ENCODE measurements at regions not wholly inside any gene's neighbourhood (a gene's known extent, or its start where the extent isn't known, plus 50 kb on each side); places are given as distances from the start of the nearest gene placed in this dataset.

- Histone ChIP-seq H2AFZ (ENCODE audit: low read length) (no peak overlapping the region), H3K79me2 (ENCODE audit: insufficient read depth, low read depth, low read length) (no peaks in the 10 kb centered on the region), H3K4me2 (ENCODE audit: low read length) (no peak overlapping the region), H3K4me3 (ENCODE audit: low read depth, low read length, poor library complexity, severe bottlenecking) (no peak overlapping the region), H4K20me1 (ENCODE audit: insufficient read depth, low read length) (no peaks in the 10 kb centered on the region), H3K4me1 (ENCODE audit: insufficient read depth, low read length, poor library complexity, severe bottlenecking) (no peaks in the 10 kb centered on the region), H3K27ac (ENCODE audit: low read depth, low read length, poor library complexity, severe bottlenecking) (no peak overlapping the region), H3K9me3 (ENCODE audit: low read length) (no peaks in the 10 kb centered on the region), H3K36me3 (ENCODE audit: insufficient read depth, low read length) (no peaks in the 10 kb centered on the region), H3K9me2 (ENCODE audit: insufficient read depth, low read length) (no peaks in the 10 kb centered on the region)
- DNase-seq (ENCODE audit: low spot score), result no peak
- BruUV-seq (replicated peaks), result no TSS peak
- ChIA-PET POLR2A (no interaction called here), CTCF (ENCODE audit: unreplicated experiment) (no interaction called here)
- intact Hi-C loops (cut with micrococcal nuclease; ENCODE audit: unreplicated experiment), result no loop called here
- TF ChIP-seq CTCF (conservative IDR thresholded peaks at IDR 0.05; ENCODE audit: low read length), result no peak
- no peak for TF ChIP-seq EZH2phosphoT487 (IDR thresholded peaks at IDR 0.05; ENCODE audit: borderline replicate concordance, low read depth, low read length)
Measured at GRCh38 chr1:187129132-187129531, 300.4 kb downstream of the PLA2G4A start.

- no peaks in the 10 kb centered on the region for H3K36me3 ChIP-seq (ENCODE audit: insufficient read depth, low read length)
- BruUV-seq (replicated peaks), result no TSS peak
- no peak overlapping the region for H3K4me2 ChIP-seq (ENCODE audit: low read length)
- CTCF ChIA-PET (ENCODE audit: unreplicated experiment), result no interaction called here
- H3K9me3 ChIP-seq (ENCODE audit: low read length), result no peaks in the 10 kb centered on the region
- H3K27ac ChIP-seq (ENCODE audit: low read depth, low read length, poor library complexity, severe bottlenecking), result no peak overlapping the region
- H3K9me2 ChIP-seq (ENCODE audit: insufficient read depth, low read length), result no peaks in the 10 kb centered on the region
- H3K4me1 ChIP-seq (ENCODE audit: insufficient read depth, low read length, poor library complexity, severe bottlenecking), result no peaks in the 10 kb centered on the region
- H4K20me1 ChIP-seq (ENCODE audit: insufficient read depth, low read length), result no peaks in the 10 kb centered on the region
- POLR2A ChIA-PET, result no interaction called here
- H2AFZ ChIP-seq (ENCODE audit: low read length), result no peak overlapping the region
- intact Hi-C loops (cut with micrococcal nuclease; ENCODE audit: unreplicated experiment), result no loop called here
- DNase-seq (ENCODE audit: low spot score), result no peak
- TF ChIP-seq EZH2phosphoT487 (IDR thresholded peaks at IDR 0.05; ENCODE audit: borderline replicate concordance, low read depth, low read length) (no peak), CTCF (conservative IDR thresholded peaks at IDR 0.05; ENCODE audit: low read length) (no peak)
- H3K4me3 ChIP-seq (ENCODE audit: low read depth, low read length, poor library complexity, severe bottlenecking), result no peak overlapping the region
- H3K79me2 ChIP-seq (ENCODE audit: insufficient read depth, low read depth, low read length), result no peaks in the 10 kb centered on the region
Measured at GRCh38 chr1:187143783-187144182, 315.0 kb downstream of the PLA2G4A start.

- no peak overlapping the region for H3K4me3 ChIP-seq (ENCODE audit: low read depth, low read length, poor library complexity, severe bottlenecking)
- CTCF ChIA-PET (ENCODE audit: unreplicated experiment), result no interaction called here
- BruUV-seq (replicated peaks), result no TSS peak
- no peaks in the 10 kb centered on the region for H3K36me3 ChIP-seq (ENCODE audit: insufficient read depth, low read length)
- H3K79me2 ChIP-seq (ENCODE audit: insufficient read depth, low read depth, low read length), result no peaks in the 10 kb centered on the region
- H3K9me3 ChIP-seq (ENCODE audit: low read length), result 0 out of 2 replicates have a peak, but pooled peaks cover 4% of the 10 kb centered on the region
- DNase-seq (ENCODE audit: low spot score), result no peak
- POLR2A ChIA-PET, result no interaction called here
- no peaks in the 10 kb centered on the region for H3K9me2 ChIP-seq (ENCODE audit: insufficient read depth, low read length)
- no peaks in the 10 kb centered on the region for H4K20me1 ChIP-seq (ENCODE audit: insufficient read depth, low read length)
- no peak overlapping the region for H2AFZ ChIP-seq (ENCODE audit: low read length)
- no peaks in the 10 kb centered on the region for H3K4me1 ChIP-seq (ENCODE audit: insufficient read depth, low read length, poor library complexity, severe bottlenecking)
- H3K27ac ChIP-seq (ENCODE audit: low read depth, low read length, poor library complexity, severe bottlenecking), result no peak overlapping the region
- TF ChIP-seq EZH2phosphoT487 (IDR thresholded peaks at IDR 0.05; ENCODE audit: borderline replicate concordance, low read depth, low read length) (no peak), CTCF (conservative IDR thresholded peaks at IDR 0.05; ENCODE audit: low read length) (no peak)
- H3K4me2 ChIP-seq (ENCODE audit: low read length), result no peak overlapping the region
- intact Hi-C loops (cut with micrococcal nuclease; ENCODE audit: unreplicated experiment), result no loop called here
Measured at GRCh38 chr1:187146388-187146787, 317.6 kb downstream of the PLA2G4A start.

Measured in OCI-LY7 (cell line).